ENCODE measurements at regions not wholly inside any gene's neighbourhood (a gene's known extent, or its start where the extent isn't known, plus 50 kb on each side); places are given as distances from the start of the nearest gene placed in this dataset.

- DNase-seq, result no peak
Measured at GRCh38 chr1:238018214-238018613, 127.5 kb upstream of the ZP4 start.

GRCh38 chr1:238006779-238007178, 116.1 kb upstream of the ZP4 start:
- DNase-seq, result no peak

GRCh38 chr1:238005116-238005515, 114.4 kb upstream of the ZP4 start:
- no peak for DNase-seq

- no peak for DNase-seq
Measured at GRCh38 chr1:238001818-238002217, 111.1 kb upstream of the ZP4 start.

GRCh38 chr1:237999426-238000052, 108.8 kb upstream of the ZP4 start:
- no peak for DNase-seq

GRCh38 chr1:237998581-237998980, 107.9 kb upstream of the ZP4 start:
- DNase-seq, result no peak

GRCh38 chr1:237983496-237983895, 92.8 kb upstream of the ZP4 start:
- no peak for DNase-seq

GRCh38 chr1:237981223-237981622, 90.5 kb upstream of the ZP4 start:
- no peak for DNase-seq

GRCh38 chr1:237976331-237976730, 85.6 kb upstream of the ZP4 start:
- DNase-seq, result no peak

GRCh38 chr1:237975903-237976302, 85.2 kb upstream of the ZP4 start:
- no peak for DNase-seq

- no peak for DNase-seq
Measured at GRCh38 chr1:237975376-237975775, 84.7 kb upstream of the ZP4 start.

GRCh38 chr1:237972186-237972585, 81.5 kb upstream of the ZP4 start:
- no peak for DNase-seq

- DNase-seq, result no peak
Measured at GRCh38 chr1:237962985-237963384, 72.3 kb upstream of the ZP4 start.

- no peak for DNase-seq
Measured at GRCh38 chr1:237961754-237962153, 71.0 kb upstream of the ZP4 start.

- DNase-seq, result no peak
Measured at GRCh38 chr1:237959838-237960237, 69.1 kb upstream of the ZP4 start.

- no peak for DNase-seq
Measured at GRCh38 chr1:237953238-237953637, 62.5 kb upstream of the ZP4 start.

All from muscle of arm (tissue), 1 donor.